Gastrocnemius medialis (tissue), 4 donors: ENCODE measurements at regions not wholly inside any gene's neighbourhood (a gene's known extent, or its start where the extent isn't known, plus 50 kb on each side); places are given as distances from the start of the nearest gene placed in this dataset.
"Not testable (repeated sequence)": the region's sequence is repeated elsewhere in the genome, so short reads cannot be mapped to it uniquely, and the experiment has no call there.

Experiments used
- POLR2A ChIP-seq, 2 donors: fragments of 450-650 bp; IDR thresholded peaks; one replicate each; pipeline ENCODE4 v1.6.1; 2017; ENCODE audit warnings: antibody characterized with exemption in 2 of 2, mild to moderate bottlenecking in 2 of 2, moderate library complexity in 2 of 2
- TF ChIP-seq, protein P1 (sequence below), 5 experiments: fragments of 450-650 bp in 3 of 5; fragments of 200-600 bp in 2 of 5; sonication (generic) in 2 of 5; IDR thresholded peaks in 4 of 5; conservative IDR thresholded peaks in 1 of 5; 1 replicate in 4 of 5; 2 replicates in 1 of 5; pipeline ENCODE4 v1.5.1; 2016 to 2019; ENCODE audit warnings: antibody characterized with exemption in 5 of 5, mild to moderate bottlenecking in 3 of 5, moderate library complexity in 3 of 5

DNA sequence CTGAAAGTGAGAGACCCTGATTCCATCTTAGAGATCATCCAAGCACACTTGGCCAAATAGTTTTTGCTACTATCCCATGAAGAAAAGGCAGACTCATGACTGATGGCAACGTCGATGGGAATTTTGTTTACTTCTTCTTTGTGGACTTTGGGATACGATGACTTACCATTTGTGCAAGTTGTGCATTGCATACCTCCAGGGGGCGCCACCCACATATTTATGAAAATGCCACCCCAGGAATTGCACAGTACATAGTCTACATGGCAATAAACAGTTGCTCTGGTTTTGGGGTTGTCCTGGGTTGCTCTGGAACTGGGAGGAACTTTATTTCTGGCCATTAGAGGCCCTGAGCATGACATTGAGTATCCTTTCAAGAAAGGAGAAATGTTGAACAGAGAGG lies 73.8 kb downstream of the ALG1L2 start:
- TF ChIP-seq, protein P1, sequence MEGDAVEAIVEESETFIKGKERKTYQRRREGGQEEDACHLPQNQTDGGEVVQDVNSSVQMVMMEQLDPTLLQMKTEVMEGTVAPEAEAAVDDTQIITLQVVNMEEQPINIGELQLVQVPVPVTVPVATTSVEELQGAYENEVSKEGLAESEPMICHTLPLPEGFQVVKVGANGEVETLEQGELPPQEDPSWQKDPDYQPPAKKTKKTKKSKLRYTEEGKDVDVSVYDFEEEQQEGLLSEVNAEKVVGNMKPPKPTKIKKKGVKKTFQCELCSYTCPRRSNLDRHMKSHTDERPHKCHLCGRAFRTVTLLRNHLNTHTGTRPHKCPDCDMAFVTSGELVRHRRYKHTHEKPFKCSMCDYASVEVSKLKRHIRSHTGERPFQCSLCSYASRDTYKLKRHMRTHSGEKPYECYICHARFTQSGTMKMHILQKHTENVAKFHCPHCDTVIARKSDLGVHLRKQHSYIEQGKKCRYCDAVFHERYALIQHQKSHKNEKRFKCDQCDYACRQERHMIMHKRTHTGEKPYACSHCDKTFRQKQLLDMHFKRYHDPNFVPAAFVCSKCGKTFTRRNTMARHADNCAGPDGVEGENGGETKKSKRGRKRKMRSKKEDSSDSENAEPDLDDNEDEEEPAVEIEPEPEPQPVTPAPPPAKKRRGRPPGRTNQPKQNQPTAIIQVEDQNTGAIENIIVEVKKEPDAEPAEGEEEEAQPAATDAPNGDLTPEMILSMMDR (IDR thresholded peaks at IDR 0.05 in 4 of 5, conservative IDR thresholded peaks at IDR 0.05 in 1 of 5): not testable (repeated sequence)
- TF ChIP-seq POLR2A (IDR thresholded peaks at IDR 0.05): not testable (repeated sequence)
